Epithelial cell of proximal tubule (primary cell): ENCODE measurements at regions not wholly inside any gene's neighbourhood (a gene's known extent, or its start where the extent isn't known, plus 50 kb on each side); places are given as distances from the start of the nearest gene placed in this dataset.

Experiments
- DNase-seq: peaks from one replicate; pipeline ENCODE4 v3.0.0-alpha.2; 2011; ENCODE audit warnings: low read depth
- H3K4me3 ChIP-seq: 2 replicates; pipeline ENCODE4 v1.5.1; 2011; ENCODE audit warnings: low read depth, mild to moderate bottlenecking, low read length
- CTCF ChIP-seq: conservative IDR thresholded peaks from 2 replicates; pipeline ENCODE4 v1.5.1; 2012; ENCODE audit warnings: low read depth, mild to moderate bottlenecking, low read length

GRCh38 chr14:56896231-56896630 is 86.0 kb upstream of the OTX2 start:
- TF ChIP-seq CTCF = no peak
- no peak overlapping the region for H3K4me3 ChIP-seq
- DNase-seq = no peak

- H3K4me3 ChIP-seq = no peak overlapping the region
- no peak for TF ChIP-seq CTCF
- DNase-seq = no peak
Measured at GRCh38 chr14:56895154-56895553, 84.9 kb upstream of the OTX2 start.

GRCh38 chr14:56894591-56894991 is 84.3 kb upstream of the OTX2 start:
- no peak overlapping the region for H3K4me3 ChIP-seq
- no peak for TF ChIP-seq CTCF
- DNase-seq = no peak

- DNase-seq = no peak
- no peak for TF ChIP-seq CTCF
- no peak overlapping the region for H3K4me3 ChIP-seq
Measured at GRCh38 chr14:56892959-56893358, 82.7 kb upstream of the OTX2 start.

- no peak for DNase-seq
- H3K4me3 ChIP-seq = no peak overlapping the region
- no peak for TF ChIP-seq CTCF
Measured at GRCh38 chr14:56891226-56891625, 80.9 kb upstream of the OTX2 start.

- no peak for DNase-seq
- H3K4me3 ChIP-seq = no peak overlapping the region
- no peak for TF ChIP-seq CTCF
Measured at GRCh38 chr14:56889705-56890104, 79.4 kb upstream of the OTX2 start.

GRCh38 chr14:56888274-56888673 is 78.0 kb upstream of the OTX2 start:
- no peak for DNase-seq
- no peak overlapping the region for H3K4me3 ChIP-seq
- TF ChIP-seq CTCF = no peak
